Spinal cord (tissue), 9 donors: ENCODE measurements at regions not wholly inside any gene's neighbourhood (a gene's known extent, or its start where the extent isn't known, plus 50 kb on each side); places are given as distances from the start of the nearest gene placed in this dataset.

Experiments
- DNase-seq, 6 donors: peaks; one replicate each; pipeline versions ENCODE4 v3.0.0 to v3.0.0-alpha.2; 2013 to 2015; ENCODE audit warnings: low spot score in 6 of 6, low read depth in 4 of 6
- H3K27ac ChIP-seq: one replicate; pipeline ENCODE4 v1.5.1; 2013; ENCODE audit warnings: low read depth, low read length, control low read depth
- H3K27me3 ChIP-seq: one replicate; pipeline ENCODE4 v1.6.1; 2013; ENCODE audit warnings: low read length; ENCODE audit not compliant: control insufficient read depth, insufficient read depth
- H3K36me3 ChIP-seq: one replicate; pipeline ENCODE4 v1.6.1; 2013; ENCODE audit warnings: low read length; ENCODE audit not compliant: control insufficient read depth, insufficient read depth
- H3K4me1 ChIP-seq: one replicate; pipeline ENCODE4 v1.6.1; 2013; ENCODE audit warnings: low read length; ENCODE audit not compliant: control insufficient read depth, insufficient read depth
- H3K4me3 ChIP-seq: one replicate; pipeline ENCODE4 v1.5.1; 2013; ENCODE audit warnings: low read depth, low read length, control low read depth
- H3K9me3 ChIP-seq: one replicate; pipeline ENCODE4 v1.6.1; 2013; ENCODE audit warnings: low read length; ENCODE audit not compliant: control insufficient read depth, insufficient read depth
- WGBS: methylation state at CpG from one replicate; pipeline ENCODE4 v1.1.5; 2013; ENCODE audit warnings: missing lambda C conversion rate; ENCODE audit not compliant: insufficient coverage; 5-methylcytosine and 5-hydroxymethylcytosine counted together
- donor health status: healthy.

DNA sequence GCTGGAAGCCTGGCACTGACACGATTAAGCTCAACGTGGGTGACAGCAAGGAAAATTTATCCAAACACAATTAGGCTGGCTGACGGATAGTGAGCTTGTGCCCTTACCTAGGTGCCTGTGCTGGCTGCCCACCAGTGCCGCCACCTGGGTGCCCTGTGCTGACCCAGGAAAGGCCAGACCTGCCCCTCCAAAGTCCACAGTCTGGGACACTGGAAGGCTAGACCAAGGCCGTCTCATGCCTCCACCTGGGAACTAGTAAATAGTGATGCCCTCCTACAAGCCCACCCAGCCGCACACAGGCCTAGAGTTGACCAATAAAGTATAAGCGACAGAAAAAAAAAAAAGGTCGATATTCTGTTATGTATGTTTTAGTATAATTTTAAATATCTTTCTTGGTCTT, 142.6 kb upstream of the MCHR2 start:
- no peaks in the 10 kb centered on the region for H3K4me1 ChIP-seq
- no peak overlapping the region for H3K4me3 ChIP-seq
- no peak for DNase-seq
- no peaks in the 10 kb centered on the region for H3K36me3 ChIP-seq
- 98% methylated on average over 4 of the region's 8 CpGs for WGBS
- no peaks in the 10 kb centered on the region for H3K9me3 ChIP-seq
- no peak overlapping the region for H3K27ac ChIP-seq
- H3K27me3 ChIP-seq: no peaks in the 10 kb centered on the region

DNA sequence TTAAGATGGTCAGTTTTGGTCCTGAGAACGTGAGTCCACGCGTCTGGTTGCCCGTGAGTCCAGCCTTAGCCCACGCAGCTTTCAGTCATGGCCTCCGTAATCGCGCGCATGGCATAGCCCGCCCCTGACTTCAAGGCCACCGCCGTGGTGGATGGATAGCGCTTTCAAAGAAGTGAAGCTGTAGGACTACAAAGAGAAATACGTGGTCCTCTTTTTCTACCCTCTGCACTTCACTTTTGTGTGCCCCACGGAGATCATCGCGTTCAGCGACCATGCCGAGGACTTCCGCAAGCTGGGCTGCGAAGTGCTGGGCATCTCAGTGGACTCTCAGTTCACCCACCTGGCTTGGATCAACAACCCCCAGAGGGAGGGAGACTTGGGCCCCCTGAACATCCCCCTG, 142.0 kb upstream of the MCHR2 start:
- Histone ChIP-seq H3K27ac (no peak overlapping the region), H3K4me1 (no peaks in the 10 kb centered on the region), H3K9me3 (no peaks in the 10 kb centered on the region), H3K4me3 (no peak overlapping the region), H3K36me3 (no peaks in the 10 kb centered on the region), H3K27me3 (no peaks in the 10 kb centered on the region)
- no peak for DNase-seq
- 94% methylated on average over 18 of the region's 21 CpGs for WGBS

DNA sequence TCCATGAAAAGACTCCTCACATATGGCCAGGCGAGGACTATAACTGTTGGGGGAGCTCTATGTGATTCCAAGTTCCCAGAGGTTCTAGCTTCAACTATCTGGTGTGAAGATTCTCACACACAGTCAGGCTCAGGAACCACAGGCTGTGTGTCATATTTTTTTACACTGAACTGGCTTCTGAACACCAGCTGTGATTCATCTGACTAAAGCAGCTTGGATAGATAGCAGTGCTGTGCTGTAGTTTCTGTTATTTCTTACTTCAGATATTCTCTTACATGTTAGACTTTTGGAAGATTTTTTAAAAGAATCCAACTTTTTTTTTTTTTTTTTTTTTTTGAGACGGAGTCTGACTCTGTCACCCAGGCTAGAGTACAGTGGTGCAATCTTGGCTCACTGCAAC, 140.7 kb upstream of the MCHR2 start:
- H3K4me3 ChIP-seq: no peak overlapping the region
- no peak for DNase-seq
- H3K36me3 ChIP-seq: no peaks in the 10 kb centered on the region
- H3K27me3 ChIP-seq: no peaks in the 10 kb centered on the region
- H3K9me3 ChIP-seq: peaks cover 4% of the 10 kb centered on the region
- H3K27ac ChIP-seq: no peak overlapping the region
- H3K4me1 ChIP-seq: no peaks in the 10 kb centered on the region
- WGBS: no CpG with 5 or more reads among the region's 2 CpGs

DNA sequence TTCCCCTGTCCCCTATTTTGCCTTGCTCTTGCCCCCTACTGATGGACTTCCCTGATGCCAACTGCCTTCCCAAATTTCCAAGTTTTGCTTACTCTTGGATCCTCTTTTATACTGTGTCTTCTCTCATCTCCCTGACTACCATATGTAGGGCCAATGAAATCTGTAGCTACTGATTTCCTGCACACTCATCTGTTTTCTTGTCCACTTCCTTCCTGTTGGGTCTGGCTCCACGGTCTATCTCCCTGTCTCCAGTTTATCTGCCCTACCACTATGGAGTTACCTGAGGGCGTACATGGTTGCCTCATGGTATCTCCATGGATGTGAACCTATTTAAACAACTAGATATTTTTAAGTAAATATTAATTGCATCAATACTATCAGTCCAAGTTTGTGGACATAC, 140.3 kb upstream of the MCHR2 start:
- Histone ChIP-seq H3K4me1 (no peaks in the 10 kb centered on the region), H3K9me3 (peaks cover 4% of the 10 kb centered on the region), H3K36me3 (no peaks in the 10 kb centered on the region), H3K27me3 (no peaks in the 10 kb centered on the region), H3K27ac (no peak overlapping the region), H3K4me3 (no peak overlapping the region)
- 71% methylated on average over 1 of the region's 2 CpGs for WGBS
- no peak for DNase-seq

DNA sequence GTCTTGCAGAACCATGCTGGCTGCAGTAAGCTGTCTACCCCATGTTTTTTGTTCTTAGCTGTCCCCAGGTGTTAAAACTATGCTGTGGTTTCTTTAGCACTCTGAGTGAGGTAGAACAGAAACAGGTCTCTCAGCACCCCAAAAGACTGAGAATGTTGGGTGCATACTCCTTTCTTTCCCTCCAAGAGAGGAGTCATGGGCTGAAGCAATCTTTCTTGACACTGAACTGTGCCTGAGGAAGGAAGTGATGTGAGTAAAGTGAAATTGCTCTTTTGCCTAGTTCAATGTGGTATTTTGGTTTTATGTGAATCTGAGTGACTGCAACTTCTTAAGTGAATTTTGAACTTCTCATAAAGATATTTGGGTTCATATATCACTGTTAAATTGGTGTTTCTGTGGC, 138.0 kb upstream of the MCHR2 start:
- Histone ChIP-seq H3K27ac (no peak overlapping the region), H3K27me3 (no peaks in the 10 kb centered on the region), H3K4me3 (no peak overlapping the region), H3K36me3 (no peaks in the 10 kb centered on the region), H3K4me1 (no peaks in the 10 kb centered on the region), H3K9me3 (peaks cover 4% of the 10 kb centered on the region)
- DNase-seq: no peak

DNA sequence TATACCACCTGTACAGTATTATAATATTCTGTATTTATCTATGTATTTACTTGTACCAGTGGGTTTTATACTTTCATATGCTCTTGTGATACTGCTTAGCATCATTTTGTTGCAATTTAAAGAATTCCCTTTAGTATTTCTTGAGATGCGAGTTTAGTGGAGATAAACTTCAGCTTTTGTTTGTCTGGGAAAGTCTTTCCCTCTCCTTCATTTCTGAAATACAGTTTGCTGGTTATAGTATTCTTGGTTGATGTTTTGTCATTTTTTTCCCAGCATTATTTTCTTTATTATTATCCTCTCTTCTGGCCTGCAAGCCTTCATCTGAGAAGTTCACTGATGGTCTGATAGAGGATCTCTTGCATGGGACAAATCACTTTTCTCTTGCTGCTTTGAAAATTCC, 136.6 kb upstream of the MCHR2 start:
- no CpG with 5 or more reads among the region's 1 CpG for WGBS

DNA sequence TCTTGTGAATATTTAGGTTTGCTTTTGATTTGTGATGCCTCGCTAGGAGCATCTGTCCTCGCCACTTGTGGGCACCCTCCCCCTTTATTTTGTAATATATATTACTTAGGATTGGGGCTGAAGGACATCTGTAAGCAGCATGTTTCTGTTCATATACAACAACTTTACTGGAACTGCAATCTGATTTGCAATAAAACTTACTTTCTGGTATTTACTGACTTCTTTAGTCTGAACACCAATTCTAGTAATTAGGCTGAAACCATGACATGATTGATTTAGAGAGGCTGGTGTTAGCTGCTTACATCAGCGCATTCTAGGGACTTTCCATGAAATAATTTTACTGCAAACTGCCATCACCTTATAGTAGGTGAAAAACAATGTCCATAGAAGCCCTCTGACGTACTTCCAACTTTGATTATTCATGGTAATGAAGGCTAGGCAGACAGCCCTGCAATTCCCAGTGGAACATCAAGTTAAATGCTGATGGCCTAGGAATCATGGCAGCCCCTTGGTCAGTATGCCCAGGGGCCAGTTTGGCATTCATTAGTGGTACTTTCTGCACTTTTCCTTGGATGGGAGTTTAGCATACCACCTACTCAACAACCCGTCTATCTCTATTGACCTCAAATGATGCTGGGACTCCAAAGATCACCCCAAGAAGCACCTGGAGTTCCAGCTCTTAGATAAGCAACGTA, 132.9 kb upstream of the MCHR2 start:
- no peak overlapping the region for H3K4me3 ChIP-seq
- WGBS: 47% methylated on average over 3 of the region's 6 CpGs

More for the DNA sequence above, 136.6 kb upstream of the MCHR2 start:
- Histone ChIP-seq H3K27me3 (no peaks in the 10 kb centered on the region), H3K9me3 (peaks cover 4% of the 10 kb centered on the region), H3K4me3 (no peak overlapping the region), H3K27ac (no peak overlapping the region), H3K4me1 (no peaks in the 10 kb centered on the region), H3K36me3 (no peaks in the 10 kb centered on the region)
- no peak for DNase-seq

DNA sequence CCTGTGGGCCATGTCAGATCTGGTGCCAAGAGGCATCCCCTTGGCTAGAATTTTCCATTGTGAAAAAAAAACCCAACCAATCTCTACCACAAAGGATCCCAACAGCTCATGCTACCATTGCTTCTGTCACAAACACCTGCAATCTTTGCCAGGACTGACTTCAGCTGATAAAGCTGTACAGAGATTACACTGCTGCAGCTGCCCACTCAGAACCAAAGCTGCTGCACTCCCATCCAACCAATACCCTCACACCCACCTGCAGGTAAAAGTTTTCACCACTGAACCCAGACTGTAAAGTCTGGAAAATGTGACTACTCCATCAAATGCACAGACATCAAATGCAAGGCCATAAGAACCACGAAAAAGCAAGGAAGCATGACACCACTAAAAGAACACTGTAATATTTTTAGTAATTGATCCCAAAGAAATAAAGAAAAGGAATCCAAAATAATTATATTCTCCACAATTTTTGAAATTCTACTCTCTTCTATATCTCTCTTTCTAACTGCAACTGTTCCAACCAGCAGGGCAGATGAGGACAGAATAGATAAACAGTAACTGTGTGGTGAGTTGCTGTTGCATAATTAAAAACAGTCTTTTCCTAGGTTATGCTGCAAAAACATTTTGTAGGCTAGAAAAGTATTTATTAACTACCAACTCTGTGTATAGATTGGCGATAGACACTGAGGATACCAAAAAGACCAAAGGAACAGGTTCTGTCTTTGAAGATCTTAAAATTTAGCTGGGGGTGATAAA, 128.0 kb upstream of the MCHR2 start:
- H3K4me3 ChIP-seq: no peak overlapping the region
- H3K27ac ChIP-seq: no peak overlapping the region
- no peaks in the 10 kb centered on the region for H3K36me3 ChIP-seq
- no peaks in the 10 kb centered on the region for H3K9me3 ChIP-seq
- no peaks in the 10 kb centered on the region for H3K4me1 ChIP-seq
- no CpG with 5 or more reads among the region's 2 CpGs for WGBS
- H3K27me3 ChIP-seq: no peaks in the 10 kb centered on the region
- DNase-seq: no peak

More for the DNA sequence above, 132.9 kb upstream of the MCHR2 start:
- Histone ChIP-seq H3K4me1 (no peaks in the 10 kb centered on the region), H3K9me3 (peaks cover 4% of the 10 kb centered on the region), H3K27ac (no peak overlapping the region), H3K36me3 (no peaks in the 10 kb centered on the region), H3K27me3 (no peaks in the 10 kb centered on the region)
- DNase-seq: no peak

DNA sequence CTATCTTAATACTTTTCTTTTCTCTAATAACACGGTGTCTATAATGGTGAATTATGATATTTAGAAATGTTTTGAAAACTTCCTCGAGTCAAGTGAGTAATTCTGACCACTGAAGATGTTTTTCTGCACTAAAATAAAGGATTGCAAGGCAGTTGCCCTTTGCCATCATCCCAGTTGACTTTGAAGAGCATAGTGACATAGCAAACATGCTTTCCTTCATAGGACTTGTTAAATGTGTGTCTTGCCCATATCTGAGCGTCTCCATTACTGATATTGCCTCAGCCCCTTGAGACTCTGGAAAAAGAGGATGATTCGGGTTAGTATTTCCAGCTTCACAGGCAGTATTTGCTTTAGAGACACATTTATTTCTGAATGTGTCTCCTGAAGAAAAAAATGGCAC, 125.2 kb upstream of the MCHR2 start:
- H3K9me3 ChIP-seq: no peaks in the 10 kb centered on the region
- H3K36me3 ChIP-seq: no peaks in the 10 kb centered on the region
- no peaks in the 10 kb centered on the region for H3K4me1 ChIP-seq
- no peak overlapping the region for H3K4me3 ChIP-seq
- no peak overlapping the region for H3K27ac ChIP-seq
- 75% methylated on average over 1 of the region's 4 CpGs for WGBS
- no peak for DNase-seq
- no peaks in the 10 kb centered on the region for H3K27me3 ChIP-seq

DNA sequence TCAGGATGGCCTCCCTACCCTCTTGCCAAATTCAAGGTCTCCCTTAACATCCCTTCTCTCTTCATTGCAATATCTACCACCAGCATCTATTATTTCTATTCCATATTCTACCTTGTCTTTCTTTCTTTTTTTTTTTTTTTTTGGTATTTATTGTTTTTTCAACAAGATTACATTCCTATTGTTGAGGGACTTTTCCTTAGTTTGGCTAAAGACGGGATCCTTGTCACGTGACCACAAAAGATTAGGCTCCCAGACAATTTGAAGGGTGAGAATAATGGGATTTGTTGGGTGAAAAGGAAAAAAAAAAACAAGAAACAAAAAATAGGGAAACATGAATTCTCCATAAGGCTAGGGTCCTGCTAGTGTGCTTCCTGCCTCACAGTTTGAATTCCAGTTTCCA, 124.3 kb upstream of the MCHR2 start:
- Histone ChIP-seq H3K9me3 (no peaks in the 10 kb centered on the region), H3K27me3 (peaks cover 1% of the 10 kb centered on the region), H3K36me3 (no peaks in the 10 kb centered on the region), H3K4me3 (no peak overlapping the region), H3K4me1 (no peaks in the 10 kb centered on the region), H3K27ac (no peak overlapping the region)
- WGBS: no CpG with 5 or more reads among the region's 2 CpGs
- no peak for DNase-seq
